Urothelium cell line (cell line): ENCODE measurements at regions not wholly inside any gene's neighbourhood (a gene's known extent, or its start where the extent isn't known, plus 50 kb on each side); places are given as distances from the start of the nearest gene placed in this dataset.
A peak's percentile ranks its signal among the peaks of the same experiment; 100 is the strongest.
"Not testable (repeated sequence)": the region's sequence is repeated elsewhere in the genome, so short reads cannot be mapped to it uniquely, and the experiment has no call there.

Experiments
- DNase-seq: peaks from one replicate; pipeline ENCODE4 v3.0.0; 2011; ENCODE audit warnings: low spot score, mixed read lengths
- FAIRE-seq: peaks from 2 replicates; lab custom pipeline; 2011; peaks lifted over from hg19 to GRCh38; lab: Jason Lieb, UNC

GRCh38 chr17:77790143-77790829 lies 168.2 kb upstream of the TNRC6C start:
- no peak for FAIRE-seq

GRCh38 chr17:77792626-77793025 lies 165.9 kb upstream of the TNRC6C start:
- no peak for FAIRE-seq

More at GRCh38 chr17:77790143-77790829, 168.2 kb upstream of the TNRC6C start:
- DNase-seq: no peak

GRCh38 chr17:77793146-77793970 lies 165.1 kb upstream of the TNRC6C start:
- no peak for DNase-seq
- FAIRE-seq: no peak

More at GRCh38 chr17:77792626-77793025, 165.9 kb upstream of the TNRC6C start:
- no peak for DNase-seq

DNA sequence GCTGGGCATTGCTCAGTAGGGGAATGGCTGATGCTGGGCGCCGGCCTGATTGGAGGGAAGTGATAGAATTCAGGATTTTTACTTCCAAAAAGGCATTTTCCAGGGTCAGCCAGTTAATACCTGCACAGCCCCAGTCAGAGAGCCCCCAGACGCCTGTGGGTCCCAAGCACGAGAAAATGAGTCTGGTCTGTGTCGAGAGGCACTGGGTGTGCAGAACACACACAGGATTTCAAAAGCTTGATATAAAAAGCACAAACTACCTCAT lies 164.6 kb upstream of the TNRC6C start:
- DNase-seq (no peak), FAIRE-seq (no peak)

DNA sequence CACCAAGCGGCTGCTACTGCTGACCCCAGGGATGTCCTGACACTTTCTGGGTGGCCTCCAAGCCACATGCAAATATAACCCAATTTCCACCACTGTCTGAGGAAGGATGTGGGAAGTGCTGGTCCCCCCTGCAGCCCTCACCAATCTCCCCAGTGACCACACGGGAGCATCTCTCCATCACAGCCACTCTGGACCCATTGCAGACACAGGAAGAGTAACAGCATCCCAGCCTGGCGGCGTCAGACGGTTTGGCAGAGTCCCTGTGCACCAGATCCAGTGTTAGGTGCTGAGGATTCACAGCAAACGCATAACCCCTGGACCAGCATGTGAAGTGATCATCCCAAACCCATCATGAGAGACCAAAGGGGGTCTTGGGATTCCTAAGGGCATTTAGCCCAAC lies 163.7 kb upstream of the TNRC6C start:
- no peak for FAIRE-seq
- no peak for DNase-seq

DNA sequence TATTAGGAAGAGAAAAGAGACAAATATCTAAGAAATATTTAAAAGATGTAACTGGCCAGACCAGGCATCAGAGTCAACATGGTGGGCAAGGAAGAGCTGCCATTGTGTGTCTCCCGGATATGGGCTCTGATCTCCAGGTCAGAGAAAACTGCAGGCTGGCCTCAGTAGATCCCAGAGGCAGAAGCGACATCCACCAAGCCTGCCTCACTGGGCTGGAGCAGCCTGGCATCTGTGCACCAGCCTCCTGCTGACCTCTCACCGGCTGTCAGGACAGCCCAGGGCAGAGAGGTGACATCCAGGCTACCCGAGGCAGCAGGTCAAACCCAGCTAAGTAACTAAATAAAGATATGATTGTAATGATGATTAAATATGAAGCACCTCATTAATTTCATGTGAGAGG lies 162.8 kb upstream of the TNRC6C start:
- FAIRE-seq (no peak), DNase-seq (no peak)

- DNase-seq: no peak
- no peak for FAIRE-seq
Measured at GRCh38 chr17:77796176-77796860, 162.2 kb upstream of the TNRC6C start.

DNA sequence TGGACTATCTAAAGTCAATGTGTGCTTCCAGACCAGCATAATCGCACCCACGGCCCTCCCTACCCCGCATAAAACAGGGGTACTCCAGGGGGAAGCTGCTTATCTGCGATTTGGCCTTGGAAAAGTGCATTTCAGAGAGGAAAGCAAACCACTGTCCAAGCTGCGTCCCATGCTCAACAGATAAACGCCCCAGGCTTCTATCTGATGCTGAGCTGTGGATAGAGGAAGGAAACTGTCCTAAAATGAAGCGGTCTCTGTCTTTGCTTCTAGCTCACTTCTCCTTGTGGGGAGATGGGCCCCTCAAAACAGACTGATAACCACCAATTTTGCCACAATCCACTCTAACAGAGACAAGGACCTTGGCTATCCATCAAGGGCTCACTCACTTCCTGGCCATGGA lies 160.5 kb upstream of the TNRC6C start:
- DNase-seq: no peak
- FAIRE-seq: no peak

GRCh38 chr17:77798481-77798880 lies 160.0 kb upstream of the TNRC6C start:
- DNase-seq (no peak), FAIRE-seq (no peak)

GRCh38 chr17:77800816-77801215 lies 157.7 kb upstream of the TNRC6C start:
- no peak for FAIRE-seq
- no peak for DNase-seq

DNA sequence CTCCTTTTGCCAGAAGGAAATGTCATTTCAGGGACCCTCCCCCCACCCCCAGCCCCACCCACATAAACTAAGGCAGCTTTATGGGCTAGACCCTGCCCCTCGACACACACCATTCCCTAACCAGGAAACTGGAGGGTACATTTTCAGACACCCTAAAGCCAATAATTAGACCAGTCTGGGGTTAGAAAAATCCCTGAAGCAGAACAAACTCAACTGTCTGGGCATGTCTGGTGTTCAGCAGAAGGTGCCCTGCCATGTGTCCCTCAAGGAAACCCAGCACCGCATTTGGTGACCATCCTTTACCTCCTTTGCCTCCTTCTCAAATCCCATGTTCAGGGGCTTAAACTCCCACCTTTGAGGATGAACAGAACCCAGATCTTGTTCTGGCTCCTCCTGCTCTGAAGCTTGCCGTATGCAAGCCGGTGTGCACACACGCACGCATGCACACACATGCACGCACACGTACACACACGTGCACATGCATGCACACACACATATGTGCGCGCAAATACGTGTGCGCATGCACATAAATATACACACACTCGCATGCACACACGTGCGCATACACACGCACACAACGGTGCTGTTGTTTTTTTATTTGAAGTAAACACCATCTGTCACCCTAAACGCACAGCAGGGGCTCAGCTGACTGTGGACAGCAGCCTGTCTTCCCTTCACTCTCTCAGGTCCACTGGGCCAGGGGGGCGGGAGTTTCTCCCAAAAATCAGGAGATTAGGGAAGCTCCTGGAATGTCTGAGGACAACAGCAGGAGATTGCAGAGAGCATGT lies 156.8 kb upstream of the TNRC6C start:
- no peak for DNase-seq

GRCh38 chr17:77802333-77802615 lies 156.2 kb upstream of the TNRC6C start:
- DNase-seq: no peak
- no peak for FAIRE-seq

More for the DNA sequence above, 156.8 kb upstream of the TNRC6C start:
- FAIRE-seq: peak; percentile 87

DNA sequence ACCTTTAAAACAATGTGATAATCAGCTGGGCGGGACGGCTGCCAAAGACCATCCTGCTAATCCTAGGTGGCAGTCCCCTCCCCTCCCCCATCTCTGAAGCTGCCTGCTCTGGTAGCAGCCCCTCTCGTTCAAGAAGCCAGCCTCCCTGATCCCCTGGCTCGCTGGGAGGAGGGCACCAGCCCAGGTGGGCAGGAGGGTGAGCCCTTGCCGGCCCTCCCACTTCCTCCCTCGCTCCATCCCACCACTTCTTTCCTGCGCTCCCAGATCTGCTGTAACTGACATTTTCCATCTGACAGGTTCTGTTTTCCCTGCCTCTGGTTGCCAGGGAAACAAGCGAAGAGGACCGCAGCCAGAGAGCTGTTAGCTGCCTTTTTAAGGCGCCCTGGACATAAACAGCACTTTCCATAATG lies 155.7 kb upstream of the TNRC6C start:
- peak; percentile 50 for DNase-seq
- FAIRE-seq: no peak

GRCh38 chr17:77803726-77804125 lies 154.8 kb upstream of the TNRC6C start:
- peak; percentile 97 for FAIRE-seq
- no peak for DNase-seq

DNA sequence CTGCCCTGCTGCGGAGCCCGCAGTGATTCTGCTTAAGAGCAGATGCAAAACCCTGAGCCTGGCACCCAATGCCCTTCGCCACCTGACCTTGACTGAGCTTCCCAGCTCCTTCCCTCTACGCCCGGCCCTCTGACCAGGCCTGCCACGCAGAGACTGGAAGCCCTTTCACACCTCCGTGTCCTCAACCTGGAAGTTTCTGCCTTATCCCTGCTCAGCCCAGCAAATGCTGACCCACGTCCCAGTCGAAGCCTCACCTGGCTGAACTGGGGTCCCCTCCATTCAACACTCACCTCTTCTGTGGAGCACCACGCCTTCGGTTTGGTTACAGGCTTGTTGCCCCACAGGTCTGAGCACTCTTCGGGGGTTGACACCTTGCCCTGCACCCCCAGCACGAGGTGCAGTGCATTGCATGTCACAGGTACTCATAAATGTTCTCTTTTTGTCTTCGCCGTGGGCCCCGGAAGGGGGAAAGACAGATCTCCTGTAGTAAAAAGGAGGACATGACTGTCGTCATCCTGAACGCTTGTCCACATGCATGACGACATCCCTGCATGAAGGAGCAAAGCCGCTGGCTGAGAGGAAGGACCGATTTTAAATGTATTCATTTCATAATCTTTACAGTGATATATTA lies 153.6 kb upstream of the TNRC6C start:
- no peak for FAIRE-seq
- no peak for DNase-seq

GRCh38 chr17:77805970-77806369 lies 152.5 kb upstream of the TNRC6C start:
- not testable (repeated sequence) for FAIRE-seq

GRCh38 chr17:77807051-77807745 lies 151.3 kb upstream of the TNRC6C start:
- DNase-seq (no peak), FAIRE-seq (no peak)

More at GRCh38 chr17:77805970-77806369, 152.5 kb upstream of the TNRC6C start:
- DNase-seq: not testable (repeated sequence)

DNA sequence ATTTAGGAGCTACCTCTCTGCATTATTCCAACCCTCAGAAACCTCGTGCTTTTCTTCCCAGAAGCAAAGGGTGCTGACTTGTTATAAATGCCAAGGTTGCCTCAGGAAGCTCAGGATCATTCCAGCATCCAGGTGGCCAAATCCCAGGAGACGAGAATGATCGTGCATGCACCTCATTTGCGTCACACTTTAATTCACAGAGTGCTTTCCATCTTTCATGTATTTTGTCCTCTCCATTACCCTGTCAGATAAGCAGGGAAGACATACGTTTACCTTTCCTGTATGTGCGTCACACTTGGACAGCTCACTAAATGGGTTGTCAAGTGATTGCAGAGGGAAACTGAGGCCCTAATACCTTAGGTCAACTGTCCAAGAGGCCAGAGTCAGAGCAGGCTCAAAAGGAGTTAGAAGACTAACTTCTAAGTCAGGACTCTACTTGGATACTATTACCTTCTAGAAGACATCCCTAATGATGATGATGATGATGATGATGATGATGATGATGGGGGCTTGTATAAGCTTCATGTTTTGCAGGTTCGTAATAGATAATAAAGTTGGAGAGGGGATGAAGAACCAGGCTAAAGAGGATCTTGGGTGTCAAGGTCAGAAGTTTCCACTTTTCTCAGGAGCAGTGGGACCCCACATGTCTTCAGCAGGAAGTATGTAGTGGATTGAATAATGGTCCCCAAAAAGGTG lies 150.6 kb upstream of the TNRC6C start:
- DNase-seq (no peak), FAIRE-seq (no peak)

GRCh38 chr17:77808686-77809425 lies 149.6 kb upstream of the TNRC6C start:
- FAIRE-seq (no peak), DNase-seq (no peak)
